SKM-1 (cell line): ENCODE measurements at regions not wholly inside any gene's neighbourhood (a gene's known extent, or its start where the extent isn't known, plus 50 kb on each side); places are given as distances from the start of the nearest gene placed in this dataset.

ENCODE experiments used
- DNase-seq: peaks from one replicate; lab custom pipeline; 2025; ENCODE audit not compliant: unreplicated experiment; lab: John Stamatoyannopoulos, UW

GRCh38 chr6:1482381-1483166 is 93.2 kb downstream of the FOXF2 start:
- DNase-seq, result no peak

GRCh38 chr6:1485678-1486077 is 96.3 kb downstream of the FOXF2 start:
- no peak for DNase-seq

- DNase-seq, result no peak
Measured at GRCh38 chr6:1486387-1486786, 97.0 kb downstream of the FOXF2 start.

- no peak for DNase-seq
Measured at GRCh38 chr6:1487239-1487638, 97.9 kb downstream of the FOXF2 start.

- DNase-seq, result no peak
Measured at GRCh38 chr6:1491025-1491424, 101.6 kb downstream of the FOXF2 start.

- DNase-seq, result no peak
Measured at GRCh38 chr6:1491591-1492319, 102.4 kb downstream of the FOXF2 start.

- no peak for DNase-seq
Measured at GRCh38 chr6:1494671-1495070, 105.3 kb downstream of the FOXF2 start.

- no peak for DNase-seq
Measured at GRCh38 chr6:1495344-1495743, 106.0 kb downstream of the FOXF2 start.

- DNase-seq, result no peak
Measured at GRCh38 chr6:1496092-1496491, 106.7 kb downstream of the FOXF2 start.

GRCh38 chr6:1496836-1497760 is 107.7 kb downstream of the FOXF2 start:
- no peak for DNase-seq

GRCh38 chr6:1497761-1498105 is 108.4 kb downstream of the FOXF2 start:
- no peak for DNase-seq

GRCh38 chr6:1498491-1499113 is 109.2 kb downstream of the FOXF2 start:
- no peak for DNase-seq

- DNase-seq, result no peak
Measured at GRCh38 chr6:1499777-1500176, 109.9 kb upstream of the FOXC1 start.

- no peak for DNase-seq
Measured at GRCh38 chr6:1500913-1501312, 108.8 kb upstream of the FOXC1 start.

GRCh38 chr6:1502041-1502440 is 107.7 kb upstream of the FOXC1 start:
- DNase-seq, result no peak

- no peak for DNase-seq
Measured at GRCh38 chr6:1503811-1504210, 105.9 kb upstream of the FOXC1 start.

GRCh38 chr6:1504465-1504864 is 105.2 kb upstream of the FOXC1 start:
- no peak for DNase-seq

GRCh38 chr6:1507251-1507650 is 102.5 kb upstream of the FOXC1 start:
- no peak for DNase-seq

- DNase-seq, result no peak
Measured at GRCh38 chr6:1509241-1509640, 100.5 kb upstream of the FOXC1 start.

GRCh38 chr6:1510239-1510638 is 99.5 kb upstream of the FOXC1 start:
- no peak for DNase-seq

- DNase-seq, result no peak
Measured at GRCh38 chr6:1513215-1513780, 96.4 kb upstream of the FOXC1 start.
